ENCODE measurements at regions not wholly inside any gene's neighbourhood (a gene's known extent, or its start where the extent isn't known, plus 50 kb on each side); places are given as distances from the start of the nearest gene placed in this dataset.
"Not testable (repeated sequence)": the region's sequence is repeated elsewhere in the genome, so short reads cannot be mapped to it uniquely, and the experiment has no call there.

- 66 to 84% methylated on average over 3 of the region's 3 CpGs for WGBS, 2 donors
- Histone ChIP-seq H3K27me3 (ENCODE audit: control insufficient read depth in 3 of 3, insufficient read depth in 3 of 3, low read length in 2 of 3) (no peaks in the 10 kb centered on the region), H3K9me3 (ENCODE audit: control insufficient read depth in 4 of 4, insufficient read depth in 3 of 4, low read length in 3 of 4) (no peaks in the 10 kb centered on the region), H3K27ac (ENCODE audit: low read depth in 1 of 2, low read length in 1 of 2) (no peak overlapping the region), H3K4me3 (no peak overlapping the region), H3K36me3 (ENCODE audit: control insufficient read depth in 4 of 4, insufficient read depth in 4 of 4, low read length in 4 of 4) (no peaks in the 10 kb centered on the region), H3K4me1 (ENCODE audit: control insufficient read depth in 5 of 5, insufficient read depth in 5 of 5, low read length in 5 of 5) (no peaks in the 10 kb centered on the region), H3K9ac (ENCODE audit: insufficient read depth in 1 of 2, low read length in 2 of 2) (no peak overlapping the region)
- ATAC-seq (ENCODE audit: insufficient read depth, low FRiP score), result no peak
- TF ChIP-seq CTCF (IDR thresholded peaks at IDR 0.05; ENCODE audit: control extremely low read depth, extremely low read depth), result no peak
- DNase-seq, result no peak
Measured at GRCh38 chr2:77737236-77737635, 215.1 kb upstream of the LRRTM4 start.

GRCh38 chr2:77746780-77747179, 224.6 kb upstream of the LRRTM4 start:
- no peaks in the 10 kb centered on the region for H3K36me3 ChIP-seq (ENCODE audit: control insufficient read depth in 4 of 4, insufficient read depth in 4 of 4, low read length in 4 of 4)
- H3K4me1 ChIP-seq (ENCODE audit: control insufficient read depth in 5 of 5, insufficient read depth in 5 of 5, low read length in 5 of 5), result no peaks in the 10 kb centered on the region
- H3K27me3 ChIP-seq (ENCODE audit: control insufficient read depth in 3 of 3, insufficient read depth in 3 of 3, low read length in 2 of 3), result no peaks in the 10 kb centered on the region
- 59 to 66% methylated on average over 2 of the region's 2 CpGs for WGBS, 2 donors
- no peak overlapping the region for H3K27ac ChIP-seq (ENCODE audit: low read depth in 1 of 2, low read length in 1 of 2)
- no peak overlapping the region for H3K9ac ChIP-seq (ENCODE audit: insufficient read depth in 1 of 2, low read length in 2 of 2)
- H3K9me3 ChIP-seq (ENCODE audit: control insufficient read depth in 4 of 4, insufficient read depth in 3 of 4, low read length in 3 of 4), result no peaks in the 10 kb centered on the region
- ATAC-seq (ENCODE audit: insufficient read depth, low FRiP score) (no peak), DNase-seq (peak in 2 of 3 donors; percentile 8 to 32)
- no peak for TF ChIP-seq CTCF (IDR thresholded peaks at IDR 0.05; ENCODE audit: control extremely low read depth, extremely low read depth)
- H3K4me3 ChIP-seq, result no peak overlapping the region

- H3K9ac ChIP-seq (ENCODE audit: insufficient read depth in 1 of 2, low read length in 2 of 2); H3K27ac ChIP-seq (ENCODE audit: low read depth in 1 of 2, low read length in 1 of 2); H3K4me3 ChIP-seq; ATAC-seq (ENCODE audit: insufficient read depth, low FRiP score); H3K9me3 ChIP-seq (ENCODE audit: control insufficient read depth in 4 of 4, insufficient read depth in 3 of 4, low read length in 3 of 4); H3K27me3 ChIP-seq (ENCODE audit: control insufficient read depth in 3 of 3, insufficient read depth in 3 of 3, low read length in 2 of 3); H3K4me1 ChIP-seq (ENCODE audit: control insufficient read depth in 5 of 5, insufficient read depth in 5 of 5, low read length in 5 of 5); H3K36me3 ChIP-seq (ENCODE audit: control insufficient read depth in 4 of 4, insufficient read depth in 4 of 4, low read length in 4 of 4); DNase-seq: not testable (repeated sequence)
- 91% methylated on average over 24 to 30 of the region's 30 CpGs for WGBS, 2 donors
Measured at GRCh38 chr2:77753710-77754345, 231.7 kb upstream of the LRRTM4 start.

- WGBS, 2 donors, result 84% methylated on average over 8 of the region's 8 CpGs
Measured at GRCh38 chr2:77767388-77768076, 245.4 kb upstream of the LRRTM4 start.

More at GRCh38 chr2:77767388-77768076, 245.4 kb upstream of the LRRTM4 start:
- Histone ChIP-seq H3K9ac (ENCODE audit: insufficient read depth in 1 of 2, low read length in 2 of 2) (no peak overlapping the region), H3K9me3 (ENCODE audit: control insufficient read depth in 4 of 4, insufficient read depth in 3 of 4, low read length in 3 of 4) (peaks cover 0 to 7% (median 0%) of the 10 kb centered on the region in 4 donors), H3K27ac (ENCODE audit: low read depth in 1 of 2, low read length in 1 of 2) (no peak overlapping the region), H3K4me3 (no peak overlapping the region), H3K36me3 (ENCODE audit: control insufficient read depth in 4 of 4, insufficient read depth in 4 of 4, low read length in 4 of 4) (no peaks in the 10 kb centered on the region), H3K4me1 (ENCODE audit: control insufficient read depth in 5 of 5, insufficient read depth in 5 of 5, low read length in 5 of 5) (no peaks in the 10 kb centered on the region), H3K27me3 (ENCODE audit: control insufficient read depth in 3 of 3, insufficient read depth in 3 of 3, low read length in 2 of 3) (no peaks in the 10 kb centered on the region)
- no peak for TF ChIP-seq CTCF (IDR thresholded peaks at IDR 0.05; ENCODE audit: control extremely low read depth, extremely low read depth)
- peak; percentile 11 for ATAC-seq (ENCODE audit: insufficient read depth, low FRiP score)
- DNase-seq, result no peak

Measured in lung (tissue), 11 donors.